ENCODE measurements at regions not wholly inside any gene's neighbourhood (a gene's known extent, or its start where the extent isn't known, plus 50 kb on each side); places are given as distances from the start of the nearest gene placed in this dataset.
"Not testable (repeated sequence)": the region's sequence is repeated elsewhere in the genome, so short reads cannot be mapped to it uniquely, and the experiment has no call there.

- FAIRE-seq: no peak
These were observed 372.7 kb downstream of the EDEM1 start for GRCh38 chr3:5560199-5560598.

GRCh38 chr3:5563537-5564277, 376.2 kb downstream of the EDEM1 start:
- no peak for FAIRE-seq

- FAIRE-seq: no peak
These were observed 376.8 kb downstream of the EDEM1 start for GRCh38 chr3:5564278-5564666.

- no peak for FAIRE-seq
These were observed 377.5 kb downstream of the EDEM1 start for GRCh38 chr3:5565026-5565425.

GRCh38 chr3:5567113-5567512, 379.6 kb downstream of the EDEM1 start:
- FAIRE-seq: no peak

GRCh38 chr3:5568451-5568850, 380.9 kb downstream of the EDEM1 start:
- FAIRE-seq: no peak

GRCh38 chr3:5569152-5569551, 381.6 kb downstream of the EDEM1 start:
- FAIRE-seq: no peak

- no peak for FAIRE-seq
These were observed 384.7 kb downstream of the EDEM1 start for GRCh38 chr3:5572168-5572567.

- no peak for FAIRE-seq
These were observed 388.9 kb downstream of the EDEM1 start for GRCh38 chr3:5576277-5577011.

GRCh38 chr3:5579139-5579602, 391.7 kb downstream of the EDEM1 start:
- no peak for FAIRE-seq

- FAIRE-seq: no peak
These were observed 392.4 kb downstream of the EDEM1 start for GRCh38 chr3:5579946-5580345.

- FAIRE-seq: no peak
These were observed 393.3 kb downstream of the EDEM1 start for GRCh38 chr3:5580826-5581225.

GRCh38 chr3:5581743-5582142, 394.2 kb downstream of the EDEM1 start:
- no peak for FAIRE-seq

GRCh38 chr3:5583920-5584319, 396.4 kb downstream of the EDEM1 start:
- no peak for FAIRE-seq

- FAIRE-seq: no peak
These were observed 397.6 kb downstream of the EDEM1 start for GRCh38 chr3:5585085-5585484.

GRCh38 chr3:5606884-5607472, 419.5 kb downstream of the EDEM1 start:
- FAIRE-seq: no peak

- no peak for FAIRE-seq
These were observed 420.1 kb downstream of the EDEM1 start for GRCh38 chr3:5607581-5607980.

- not testable (repeated sequence) for FAIRE-seq
These were observed 421.5 kb downstream of the EDEM1 start for GRCh38 chr3:5608971-5609370.

- no peak for FAIRE-seq
These were observed 426.1 kb downstream of the EDEM1 start for GRCh38 chr3:5613599-5613998.

- FAIRE-seq: no peak
These were observed 429.4 kb downstream of the EDEM1 start for GRCh38 chr3:5616873-5617272.

GRCh38 chr3:5618170-5618569, 430.7 kb downstream of the EDEM1 start:
- no peak for FAIRE-seq

GRCh38 chr3:5630406-5630805, 442.9 kb downstream of the EDEM1 start:
- FAIRE-seq: no peak

GRCh38 chr3:5633960-5634359, 446.5 kb downstream of the EDEM1 start:
- no peak for FAIRE-seq

GRCh38 chr3:5634411-5634810, 446.9 kb downstream of the EDEM1 start:
- FAIRE-seq: no peak

Measured in colon (tissue), 2 donors.